B cell (primary cell): ENCODE measurements at regions not wholly inside any gene's neighbourhood (a gene's known extent, or its start where the extent isn't known, plus 50 kb on each side); places are given as distances from the start of the nearest gene placed in this dataset.

Experiments
- ATAC-seq: fragments of 200-7000 bp; cut with Tn5 transposase; one replicate; pipeline ENCODE4 v1.10.0; 2021; ENCODE audit warnings: low read depth, mild to moderate bottlenecking, moderate number of reproducible peaks, moderate library complexity
- CTCF ChIA-PET: fragments of 350-600 bp; sonication (Branson Sonifier 250); formaldehyde crosslinking; loops from one replicate; lab custom pipeline; 2021; ENCODE audit warnings: antibody characterized with exemption, inconsistent platforms; lab: Charles Lee
- POLR2A ChIA-PET: fragments of 350-600 bp; sonication (Branson Sonifier 250); formaldehyde crosslinking; loops from one replicate; lab custom pipeline; 2021; ENCODE audit warnings: antibody characterized with exemption; lab: Charles Lee
- DNase-seq: peaks from one replicate; pipeline ENCODE4 v3.0.0; 2013
- H2AFZ ChIP-seq: 2 replicates; pipeline ENCODE4 v1.6.1; 2012; ENCODE audit warnings: mild to moderate bottlenecking, low read depth, low read length; ENCODE audit not compliant: insufficient read depth, poor library complexity, severe bottlenecking
- H3K27ac ChIP-seq, 2 donors: 1 replicate in 1 of 2; 2 replicates in 1 of 2; pipeline ENCODE4 v1.5.1; 2012 to 2013; ENCODE audit warnings: low read length in 2 of 2, mild to moderate bottlenecking in 2 of 2, moderate library complexity in 1 of 2
- H3K27me3 ChIP-seq, 4 experiments: fragments of 200-600 bp in 1 of 4; sonication (generic) in 1 of 4; replicated peaks in 1 of 4; 1 replicate in 2 of 4; 2 replicates in 2 of 4; pipeline versions ENCODE4 v1.6.1 to v1.7.0; 2013 to 2016; ENCODE audit warnings: low read length in 3 of 4, mild to moderate bottlenecking in 2 of 4, mixed read lengths in 1 of 4, moderate library complexity in 1 of 4; ENCODE audit not compliant: insufficient read depth in 4 of 4, control insufficient read depth in 3 of 4; ENCODE audit errors: control extremely low read depth in 1 of 4
- H3K36me3 ChIP-seq, 2 experiments: replicated peaks in 1 of 2; 1 replicate in 1 of 2; 2 replicates in 1 of 2; pipeline versions ENCODE4 v1.6.1 to v1.7.1; 2013; ENCODE audit warnings: low read length in 1 of 2; ENCODE audit not compliant: insufficient read depth in 2 of 2, control insufficient read depth in 1 of 2; ENCODE audit errors: control extremely low read depth in 1 of 2, extremely low read depth in 1 of 2
- H3K4me1 ChIP-seq, 2 donors: fragments of 200-600 bp in 1 of 2; sonication (generic) in 1 of 2; 1 replicate in 1 of 2; 2 replicates in 1 of 2; pipeline versions ENCODE4 v1.5.1 to v1.6.1; 2013 to 2017; ENCODE audit warnings: low read length in 2 of 2; ENCODE audit not compliant: control insufficient read depth in 2 of 2, insufficient read depth in 2 of 2
- H3K4me2 ChIP-seq: replicated peaks from 2 replicates; pipeline ENCODE3; 2012; ENCODE audit warnings: mild to moderate bottlenecking, low read depth, low read length; ENCODE audit not compliant: poor library complexity, severe bottlenecking
- H3K4me3 ChIP-seq, 5 experiments: fragments of 200-600 bp in 1 of 5; sonication (generic) in 1 of 5; 1 replicate in 3 of 5; 2 replicates in 2 of 5; pipeline versions ENCODE4 v1.5.1 to v1.7.0; 2011 to 2016; ENCODE audit warnings: low read length in 4 of 5, mild to moderate bottlenecking in 4 of 5, low read depth in 2 of 5, control low read depth in 1 of 5, moderate library complexity in 1 of 5; ENCODE audit not compliant: insufficient read depth in 1 of 5; ENCODE audit errors: control extremely low read depth in 1 of 5, extremely low read depth in 1 of 5
- H3K79me2 ChIP-seq: fragments of 200-600 bp; sonication (generic); one replicate; pipeline ENCODE4 v1.6.0; 2016; ENCODE audit warnings: low read length; ENCODE audit not compliant: control insufficient read depth, insufficient read depth
- H3K9ac ChIP-seq: fragments of 200-600 bp; sonication (generic); 2 replicates; pipeline ENCODE4 v1.6.1; 2017; ENCODE audit warnings: mild to moderate bottlenecking, low read length, moderate library complexity
- H3K9me3 ChIP-seq, 3 donors: one replicate each; pipeline versions ENCODE4 v1.6.1 to v1.7.1; 2013; ENCODE audit warnings: low read length in 2 of 3; ENCODE audit not compliant: control insufficient read depth in 2 of 3, insufficient read depth in 1 of 3; ENCODE audit errors: control extremely low read depth in 1 of 3
- H4K20me1 ChIP-seq: 2 replicates; pipeline ENCODE4 v1.6.0; 2012; ENCODE audit warnings: mild to moderate bottlenecking, low read length; ENCODE audit not compliant: insufficient read depth, control insufficient read depth, poor library complexity, severe bottlenecking
- H3K27ac Mint-ChIP-seq: one replicate; pipeline ENCODE4 v1.8.0; 2021; ENCODE audit warnings: mixed read lengths
- H3K27me3 Mint-ChIP-seq: one replicate; pipeline ENCODE4 v1.8.0; 2021; ENCODE audit warnings: mixed read lengths
- H3K4me1 Mint-ChIP-seq: one replicate; pipeline ENCODE4 v1.8.0; 2021; ENCODE audit warnings: mixed read lengths
- H3K4me3 Mint-ChIP-seq: one replicate; pipeline ENCODE4 v1.8.0; 2021; ENCODE audit warnings: mixed read lengths
- H3K9me3 Mint-ChIP-seq: one replicate; pipeline ENCODE4 v1.8.0; 2022; ENCODE audit warnings: mixed read lengths; ENCODE audit not compliant: insufficient read depth
- EZH2 ChIP-seq: IDR thresholded peaks from 2 replicates; pipeline ENCODE4 v1.6.1; 2012; ENCODE audit warnings: borderline replicate concordance, low read depth, mild to moderate bottlenecking, moderate library complexity, low read length; ENCODE audit not compliant: insufficient read depth, poor library complexity, severe bottlenecking
- WGBS: methylation state at CpG from one replicate; pipeline ENCODE4 v1.1.5; 2013; ENCODE audit warnings: missing lambda C conversion rate; ENCODE audit not compliant: insufficient coverage; 5-methylcytosine and 5-hydroxymethylcytosine counted together
- intact Hi-C: fragments of 100-400 bp; cut with micrococcal nuclease; formaldehyde crosslinking; loops from one replicate; pipeline ENCODE4 v1.10.0; 2022
- TF ChIP-seq, protein P1 (sequence below): fragments of 200-600 bp; IDR thresholded peaks from one replicate; pipeline ENCODE4 v1.8.0; 2022; ENCODE audit warnings: antibody characterized with exemption, mild to moderate bottlenecking

DNA sequence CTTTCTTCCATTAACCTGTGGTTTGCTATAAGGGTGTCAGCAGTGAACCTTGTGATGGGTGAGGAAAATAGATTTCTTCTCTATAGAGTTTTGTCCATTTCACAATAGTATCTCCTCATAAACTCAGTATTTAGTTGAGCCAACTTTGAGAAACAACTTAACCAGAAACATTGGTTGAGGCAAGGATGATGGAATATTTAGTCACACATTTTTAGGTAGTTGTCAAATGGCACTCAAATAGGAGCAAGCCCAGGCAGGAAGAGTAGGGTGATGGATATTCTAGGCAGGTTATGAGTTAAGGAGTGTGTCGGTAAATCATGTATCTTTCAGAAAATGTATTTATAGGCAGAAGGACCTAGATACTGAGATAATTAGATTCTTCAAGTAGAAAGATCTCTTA lies 1267.6 kb downstream of the SLC16A7 start:
- POLR2A ChIA-PET, result no interaction called here
- no peaks in the 10 kb centered on the region for H3K27me3 Mint-ChIP-seq

DNA sequence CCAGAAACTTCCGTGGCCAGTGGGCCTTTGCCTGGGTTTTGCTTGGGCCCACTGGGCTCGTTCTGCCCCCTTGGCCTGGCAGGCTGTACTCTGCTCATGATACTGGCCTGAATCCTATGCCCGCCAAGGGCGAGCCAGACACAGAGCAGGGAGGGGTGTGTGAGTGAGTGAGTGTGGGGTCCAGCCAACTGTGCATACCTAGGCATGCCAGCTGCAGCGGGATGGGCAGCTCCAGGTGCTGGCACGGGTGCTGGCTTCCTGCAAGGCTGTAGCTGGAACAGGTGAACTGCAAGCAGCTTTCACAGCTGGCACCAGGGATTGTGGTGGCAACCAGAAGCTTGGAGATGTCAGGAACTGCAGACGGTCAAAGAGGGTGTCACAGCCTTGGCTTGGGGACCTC lies 1276.4 kb downstream of the SLC16A7 start:
- ChIA-PET CTCF (no interaction called here), POLR2A (no interaction called here)
- Mint-ChIP-seq H3K27ac (no peak overlapping the region), H3K4me1 (no peaks in the 10 kb centered on the region), H3K27me3 (no peaks in the 10 kb centered on the region), H3K9me3 (peaks cover 7% of the 10 kb centered on the region), H3K4me3 (no peak overlapping the region)
- Histone ChIP-seq H3K27me3 (no peaks in the 10 kb centered on the region), H3K27ac (no peak overlapping the region), H3K79me2 (no peaks in the 10 kb centered on the region), H3K4me3 (no peak overlapping the region), H3K9me3 (peaks cover 0 to 13% (median 0%) of the 10 kb centered on the region in 3 donors), H3K4me1 (no peaks in the 10 kb centered on the region), H3K4me2 (no peak overlapping the region), H3K9ac (no peak overlapping the region), H2AFZ (no peak overlapping the region), H3K36me3 (no peaks in the 10 kb centered on the region), H4K20me1 (no peaks in the 10 kb centered on the region)
- TF ChIP-seq, protein P1, sequence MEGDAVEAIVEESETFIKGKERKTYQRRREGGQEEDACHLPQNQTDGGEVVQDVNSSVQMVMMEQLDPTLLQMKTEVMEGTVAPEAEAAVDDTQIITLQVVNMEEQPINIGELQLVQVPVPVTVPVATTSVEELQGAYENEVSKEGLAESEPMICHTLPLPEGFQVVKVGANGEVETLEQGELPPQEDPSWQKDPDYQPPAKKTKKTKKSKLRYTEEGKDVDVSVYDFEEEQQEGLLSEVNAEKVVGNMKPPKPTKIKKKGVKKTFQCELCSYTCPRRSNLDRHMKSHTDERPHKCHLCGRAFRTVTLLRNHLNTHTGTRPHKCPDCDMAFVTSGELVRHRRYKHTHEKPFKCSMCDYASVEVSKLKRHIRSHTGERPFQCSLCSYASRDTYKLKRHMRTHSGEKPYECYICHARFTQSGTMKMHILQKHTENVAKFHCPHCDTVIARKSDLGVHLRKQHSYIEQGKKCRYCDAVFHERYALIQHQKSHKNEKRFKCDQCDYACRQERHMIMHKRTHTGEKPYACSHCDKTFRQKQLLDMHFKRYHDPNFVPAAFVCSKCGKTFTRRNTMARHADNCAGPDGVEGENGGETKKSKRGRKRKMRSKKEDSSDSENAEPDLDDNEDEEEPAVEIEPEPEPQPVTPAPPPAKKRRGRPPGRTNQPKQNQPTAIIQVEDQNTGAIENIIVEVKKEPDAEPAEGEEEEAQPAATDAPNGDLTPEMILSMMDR, result no peak
- TF ChIP-seq EZH2, result no peak
- intact Hi-C loops, result no loop called here
- WGBS, result 89% methylated on average over 7 of the region's 7 CpGs
- ATAC-seq, result no peak
- DNase-seq, result no peak

More for the DNA sequence above, 1267.6 kb downstream of the SLC16A7 start:
- no peak overlapping the region for H3K27ac Mint-ChIP-seq
- CTCF ChIA-PET, result no interaction called here
- TF ChIP-seq, protein P1, result no peak
- no peak for TF ChIP-seq EZH2
- no peaks in the 10 kb centered on the region for H3K4me1 Mint-ChIP-seq
- Histone ChIP-seq H4K20me1 (no peaks in the 10 kb centered on the region), H3K4me2 (no peak overlapping the region), H3K4me1 (no peaks in the 10 kb centered on the region), H3K79me2 (no peaks in the 10 kb centered on the region), H3K9me3 (no peaks in the 10 kb centered on the region), H3K4me3 (no peak overlapping the region), H3K27ac (no peak overlapping the region), H2AFZ (no peak overlapping the region), H3K9ac (no peak overlapping the region), H3K36me3 (no peaks in the 10 kb centered on the region), H3K27me3 (no peaks in the 10 kb centered on the region)
- H3K9me3 Mint-ChIP-seq, result no peaks in the 10 kb centered on the region
- no peak overlapping the region for H3K4me3 Mint-ChIP-seq
- intact Hi-C loops, result no loop called here
- DNase-seq (no peak), ATAC-seq (no peak)
- WGBS, result no CpG with 5 or more reads among the region's 1 CpG
